Midbrain (tissue), 1 donor: ENCODE measurements at regions not wholly inside any gene's neighbourhood (a gene's known extent, or its start where the extent isn't known, plus 50 kb on each side); places are given as distances from the start of the nearest gene placed in this dataset.
"Not testable (repeated sequence)": the region's sequence is repeated elsewhere in the genome, so short reads cannot be mapped to it uniquely, and the experiment has no call there.

Experiments
- DNase-seq: peaks from one replicate; lab custom pipeline; 2025; lab: John Stamatoyannopoulos, UW

- DNase-seq, result no peak
These were observed 497.9 kb upstream of the MAGEB18 start for GRCh38 chrX:25640276-25640675.

GRCh38 chrX:25646156-25646555 is 492.0 kb upstream of the MAGEB18 start:
- DNase-seq, result no peak

GRCh38 chrX:25648790-25649189 is 489.4 kb upstream of the MAGEB18 start:
- no peak for DNase-seq

- no peak for DNase-seq
These were observed 487.8 kb upstream of the MAGEB18 start for GRCh38 chrX:25650216-25650820.

- DNase-seq, result no peak
These were observed 478.8 kb upstream of the MAGEB18 start for GRCh38 chrX:25659317-25659716.

- DNase-seq, result no peak
These were observed 474.4 kb upstream of the MAGEB18 start for GRCh38 chrX:25663701-25664100.

- DNase-seq, result no peak
These were observed 472.7 kb upstream of the MAGEB18 start for GRCh38 chrX:25665431-25665830.

- no peak for DNase-seq
These were observed 470.5 kb upstream of the MAGEB18 start for GRCh38 chrX:25667681-25668080.

- no peak for DNase-seq
These were observed 463.4 kb upstream of the MAGEB18 start for GRCh38 chrX:25674776-25675175.

- no peak for DNase-seq
These were observed 436.3 kb upstream of the MAGEB18 start for GRCh38 chrX:25701876-25702275.

- no peak for DNase-seq
These were observed 421.0 kb upstream of the MAGEB18 start for GRCh38 chrX:25717122-25717521.

- DNase-seq, result no peak
These were observed 416.6 kb upstream of the MAGEB18 start for GRCh38 chrX:25721564-25721963.

GRCh38 chrX:25726539-25726938 is 411.6 kb upstream of the MAGEB18 start:
- no peak for DNase-seq

GRCh38 chrX:25733148-25733547 is 405.0 kb upstream of the MAGEB18 start:
- DNase-seq, result no peak

GRCh38 chrX:25737540-25737939 is 400.6 kb upstream of the MAGEB18 start:
- DNase-seq, result no peak

GRCh38 chrX:25742334-25742733 is 395.8 kb upstream of the MAGEB18 start:
- no peak for DNase-seq

GRCh38 chrX:25754399-25754798 is 383.7 kb upstream of the MAGEB18 start:
- DNase-seq, result no peak

- DNase-seq, result no peak
These were observed 382.9 kb upstream of the MAGEB18 start for GRCh38 chrX:25755194-25755593.

- DNase-seq, result no peak
These were observed 375.5 kb upstream of the MAGEB18 start for GRCh38 chrX:25762656-25763055.

- DNase-seq, result not testable (repeated sequence)
These were observed 366.3 kb upstream of the MAGEB18 start for GRCh38 chrX:25771853-25772252.

- not testable (repeated sequence) for DNase-seq
These were observed 340.3 kb upstream of the MAGEB18 start for GRCh38 chrX:25797796-25798195.

- no peak for DNase-seq
These were observed 332.4 kb upstream of the MAGEB18 start for GRCh38 chrX:25805744-25806143.

- DNase-seq, result no peak
These were observed 331.1 kb upstream of the MAGEB18 start for GRCh38 chrX:25807022-25807421.

GRCh38 chrX:25810202-25810601 is 327.9 kb upstream of the MAGEB18 start:
- no peak for DNase-seq

GRCh38 chrX:25819879-25820278 is 318.3 kb upstream of the MAGEB18 start:
- no peak for DNase-seq
